WTC11 (cell line): ENCODE measurements at regions not wholly inside any gene's neighbourhood (a gene's known extent, or its start where the extent isn't known, plus 50 kb on each side); places are given as distances from the start of the nearest gene placed in this dataset.

Experiments
- ATAC-seq: fragments of 200-7000 bp; cut with Tn5 transposase; 2 replicates; pipeline ENCODE4 v1.10.0; 2021; ENCODE audit warnings: mild to moderate bottlenecking, moderate library complexity
- CTCF ChIA-PET: fragments of 300-600 bp; sonication (Branson Sonifier 250); formaldehyde crosslinking; loops from one replicate; lab custom pipeline; 2021; ENCODE audit warnings: antibody characterized with exemption; lab: Charles Lee
- POLR2A ChIA-PET: fragments of 350-600 bp; sonication (Branson Sonifier 250); formaldehyde crosslinking; loops from one replicate; lab custom pipeline; 2021; ENCODE audit warnings: antibody characterized with exemption; lab: Charles Lee
- DNase-seq: peaks from one replicate; pipeline ENCODE4 v3.0.0; 2021; ENCODE audit warnings: low spot score
- H3K27ac Mint-ChIP-seq: 2 replicates; pipeline ENCODE4 v1.8.0; 2021; ENCODE audit warnings: mixed read lengths
- H3K27me3 Mint-ChIP-seq: 2 replicates; pipeline ENCODE4 v1.8.0; 2021; ENCODE audit warnings: low read depth, mild to moderate bottlenecking, moderate library complexity, mixed read lengths
- H3K36me3 Mint-ChIP-seq: 2 replicates; pipeline ENCODE4 v1.8.0; 2021; ENCODE audit warnings: mixed read lengths
- H3K4me1 Mint-ChIP-seq: 2 replicates; pipeline ENCODE4 v1.8.0; 2022; ENCODE audit warnings: mixed read lengths
- H3K4me3 Mint-ChIP-seq: 2 replicates; pipeline ENCODE4 v1.8.0; 2021; ENCODE audit warnings: mild to moderate bottlenecking, moderate library complexity, mixed read lengths
- H3K9me3 Mint-ChIP-seq: 2 replicates; pipeline ENCODE4 v1.8.0; 2021; ENCODE audit warnings: mixed read lengths
- CREM ChIP-seq: sonication (generic); formaldehyde crosslinking; IDR thresholded peaks from 2 replicates; pipeline ENCODE4 v1.8.1; 2022; ENCODE audit warnings: mild to moderate bottlenecking, missing genetic modification reagents, moderate library complexity
- ELF4 ChIP-seq: sonication (generic); formaldehyde crosslinking; IDR thresholded peaks from 2 replicates; pipeline ENCODE4 v1.8.1; 2022; ENCODE audit warnings: low read depth, mild to moderate bottlenecking, moderate library complexity, missing genetic modification reagents
- EMX1 ChIP-seq: fragments of 250-450 bp; sonication (Bioruptor Pico); IDR thresholded peaks from 2 replicates; pipeline ENCODE4 v1.8.0; 2021; ENCODE audit warnings: mild to moderate bottlenecking
- ETV6 ChIP-seq: sonication (generic); formaldehyde crosslinking; IDR thresholded peaks from 2 replicates; pipeline ENCODE4 v1.8.1; 2022; ENCODE audit warnings: mild to moderate bottlenecking, missing genetic modification reagents
- GABPB1 ChIP-seq: sonication (generic); formaldehyde crosslinking; IDR thresholded peaks from 2 replicates; pipeline ENCODE4 v1.8.1; 2023; ENCODE audit warnings: mild to moderate bottlenecking, missing genetic modification reagents
- HMGXB4 ChIP-seq: sonication (generic); formaldehyde crosslinking; IDR thresholded peaks from 2 replicates; pipeline ENCODE4 v1.8.1; 2023; ENCODE audit warnings: mild to moderate bottlenecking, moderate library complexity, missing genetic modification reagents
- IRF2 ChIP-seq: sonication (generic); formaldehyde crosslinking; IDR thresholded peaks from 2 replicates; pipeline ENCODE4 v1.8.0; 2022; ENCODE audit warnings: low read depth, missing genetic modification reagents, borderline replicate concordance
- JAZF1 ChIP-seq: fragments of 250-450 bp; sonication (Bioruptor Pico); IDR thresholded peaks from 2 replicates; pipeline ENCODE4 v1.9.0; 2021; ENCODE audit warnings: moderate library complexity, mild to moderate bottlenecking, inconsistent platforms
- SP1 ChIP-seq: sonication (generic); formaldehyde crosslinking; conservative IDR thresholded peaks from 2 replicates; pipeline ENCODE4 v1.8.1; 2022; ENCODE audit warnings: missing genetic modification reagents
- ZBTB43 ChIP-seq: sonication (generic); formaldehyde crosslinking; IDR thresholded peaks from 2 replicates; pipeline ENCODE4 v1.8.1; 2023; ENCODE audit warnings: mild to moderate bottlenecking, missing genetic modification reagents
- ZNF138 ChIP-seq: sonication (generic); formaldehyde crosslinking; conservative IDR thresholded peaks from 2 replicates; pipeline ENCODE4 v1.8.1; 2022; ENCODE audit warnings: mild to moderate bottlenecking, moderate library complexity, missing genetic modification reagents
- ZNF263 ChIP-seq: sonication (generic); formaldehyde crosslinking; IDR thresholded peaks from 2 replicates; pipeline ENCODE4 v1.8.1; 2022; ENCODE audit warnings: low read depth, mild to moderate bottlenecking, moderate library complexity, missing genetic modification reagents
- ZNF281 ChIP-seq: sonication (generic); formaldehyde crosslinking; IDR thresholded peaks from 2 replicates; pipeline ENCODE4 v1.8.0; 2023; ENCODE audit warnings: mild to moderate bottlenecking, missing genetic modification reagents
- ZNF396 ChIP-seq: fragments of 250-450 bp; sonication (Bioruptor Pico); IDR thresholded peaks from 2 replicates; pipeline ENCODE4 v1.8.0; 2021; ENCODE audit warnings: mild to moderate bottlenecking, moderate library complexity, borderline replicate concordance
- ZNF423 ChIP-seq: fragments of 250-450 bp; sonication (Bioruptor Pico); IDR thresholded peaks from 2 replicates; pipeline ENCODE4 v2.1.2; 2022; ENCODE audit warnings: mild to moderate bottlenecking, moderate library complexity
- TF ChIP-seq, protein P1 (sequence below): fragments of 250-450 bp; sonication (Bioruptor Pico); IDR thresholded peaks from 2 replicates; pipeline ENCODE4 v1.8.0; 2021; ENCODE audit warnings: mild to moderate bottlenecking
- TF ChIP-seq, protein P2 (sequence below): fragments of 250-450 bp; sonication (Bioruptor Pico); IDR thresholded peaks from 2 replicates; pipeline ENCODE4 v1.9.0; 2021; ENCODE audit warnings: mild to moderate bottlenecking
- TF ChIP-seq, protein P3 (sequence below): sonication (generic); formaldehyde crosslinking; IDR thresholded peaks from 2 replicates; pipeline ENCODE4 v1.8.0; 2022; ENCODE audit warnings: mild to moderate bottlenecking, missing genetic modification reagents
- TF ChIP-seq, protein P4 (sequence below): sonication (generic); formaldehyde crosslinking; IDR thresholded peaks from 2 replicates; pipeline ENCODE4 v1.8.1; 2023; ENCODE audit warnings: mild to moderate bottlenecking, missing genetic modification reagents, moderate library complexity

GRCh38 chr3:158912621-158913020, 110.8 kb downstream of the MFSD1 start:
- CTCF ChIA-PET: interaction anchor here (1.1 to 2.0 kb wide), 2 partner anchors 345 to 347 kb away, joined by 3 to 4 read pairs; no protein-coding TSS in a partner anchor

GRCh38 chr3:158916111-158916510, 114.3 kb downstream of the MFSD1 start:
- POLR2A ChIA-PET: no interaction called here
- Mint-ChIP-seq H3K36me3 (no peaks in the 10 kb centered on the region), H3K4me1 (0 out of 2 replicates have a peak, but pooled peaks cover 3% of the 10 kb centered on the region), H3K9me3 (no peaks in the 10 kb centered on the region), H3K27me3 (no peaks in the 10 kb centered on the region; the same call in 1 of the 2 replicates), H3K27ac (no peak overlapping the region), H3K4me3 (no peak overlapping the region)
- CTCF ChIA-PET: interaction anchor here (0.9 to 1.7 kb wide), 3 partner anchors 336 to 344 kb away, joined by 4 read pairs; no protein-coding TSS in a partner anchor
- no peak for DNase-seq
- no peak for ATAC-seq
- TF ChIP-seq, protein P1, sequence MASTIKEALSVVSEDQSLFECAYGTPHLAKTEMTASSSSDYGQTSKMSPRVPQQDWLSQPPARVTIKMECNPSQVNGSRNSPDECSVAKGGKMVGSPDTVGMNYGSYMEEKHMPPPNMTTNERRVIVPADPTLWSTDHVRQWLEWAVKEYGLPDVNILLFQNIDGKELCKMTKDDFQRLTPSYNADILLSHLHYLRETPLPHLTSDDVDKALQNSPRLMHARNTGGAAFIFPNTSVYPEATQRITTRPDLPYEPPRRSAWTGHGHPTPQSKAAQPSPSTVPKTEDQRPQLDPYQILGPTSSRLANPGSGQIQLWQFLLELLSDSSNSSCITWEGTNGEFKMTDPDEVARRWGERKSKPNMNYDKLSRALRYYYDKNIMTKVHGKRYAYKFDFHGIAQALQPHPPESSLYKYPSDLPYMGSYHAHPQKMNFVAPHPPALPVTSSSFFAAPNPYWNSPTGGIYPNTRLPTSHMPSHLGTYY (CRISPR knock-in tag): no peak
- TF ChIP-seq HMGXB4 (no peak), GABPB1 (CRISPR knock-in tag) (no peak), JAZF1 (CRISPR knock-in tag) (no peak), ZNF263 (CRISPR knock-in tag) (no peak), ZNF423 (CRISPR knock-in tag) (no peak), ZNF281 (CRISPR knock-in tag) (no peak), ZNF396 (CRISPR knock-in tag) (no peak), ELF4 (no peak), ZBTB43 (CRISPR knock-in tag) (no peak), ZNF138 (CRISPR knock-in tag) (no peak), ETV6 (CRISPR knock-in tag) (no peak), IRF2 (no peak), CREM (CRISPR knock-in tag) (no peak)
- TF ChIP-seq, protein P2, sequence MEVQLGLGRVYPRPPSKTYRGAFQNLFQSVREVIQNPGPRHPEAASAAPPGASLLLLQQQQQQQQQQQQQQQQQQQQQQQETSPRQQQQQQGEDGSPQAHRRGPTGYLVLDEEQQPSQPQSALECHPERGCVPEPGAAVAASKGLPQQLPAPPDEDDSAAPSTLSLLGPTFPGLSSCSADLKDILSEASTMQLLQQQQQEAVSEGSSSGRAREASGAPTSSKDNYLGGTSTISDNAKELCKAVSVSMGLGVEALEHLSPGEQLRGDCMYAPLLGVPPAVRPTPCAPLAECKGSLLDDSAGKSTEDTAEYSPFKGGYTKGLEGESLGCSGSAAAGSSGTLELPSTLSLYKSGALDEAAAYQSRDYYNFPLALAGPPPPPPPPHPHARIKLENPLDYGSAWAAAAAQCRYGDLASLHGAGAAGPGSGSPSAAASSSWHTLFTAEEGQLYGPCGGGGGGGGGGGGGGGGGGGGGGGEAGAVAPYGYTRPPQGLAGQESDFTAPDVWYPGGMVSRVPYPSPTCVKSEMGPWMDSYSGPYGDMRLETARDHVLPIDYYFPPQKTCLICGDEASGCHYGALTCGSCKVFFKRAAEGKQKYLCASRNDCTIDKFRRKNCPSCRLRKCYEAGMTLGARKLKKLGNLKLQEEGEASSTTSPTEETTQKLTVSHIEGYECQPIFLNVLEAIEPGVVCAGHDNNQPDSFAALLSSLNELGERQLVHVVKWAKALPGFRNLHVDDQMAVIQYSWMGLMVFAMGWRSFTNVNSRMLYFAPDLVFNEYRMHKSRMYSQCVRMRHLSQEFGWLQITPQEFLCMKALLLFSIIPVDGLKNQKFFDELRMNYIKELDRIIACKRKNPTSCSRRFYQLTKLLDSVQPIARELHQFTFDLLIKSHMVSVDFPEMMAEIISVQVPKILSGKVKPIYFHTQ: no peak
- TF ChIP-seq, protein P3, sequence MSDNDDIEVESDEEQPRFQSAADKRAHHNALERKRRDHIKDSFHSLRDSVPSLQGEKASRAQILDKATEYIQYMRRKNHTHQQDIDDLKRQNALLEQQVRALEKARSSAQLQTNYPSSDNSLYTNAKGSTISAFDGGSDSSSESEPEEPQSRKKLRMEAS (CRISPR knock-in tag): no peak

More at GRCh38 chr3:158912621-158913020, 110.8 kb downstream of the MFSD1 start:
- Mint-ChIP-seq H3K27ac (no peak overlapping the region), H3K27me3 (no peaks in the 10 kb centered on the region; the same call in 1 of the 2 replicates), H3K9me3 (no peaks in the 10 kb centered on the region), H3K4me3 (no peak overlapping the region), H3K36me3 (no peaks in the 10 kb centered on the region), H3K4me1 (peaks cover 6% of the 10 kb centered on the region)
- POLR2A ChIA-PET: no interaction called here
- ATAC-seq: no peak
- TF ChIP-seq, protein P4, sequence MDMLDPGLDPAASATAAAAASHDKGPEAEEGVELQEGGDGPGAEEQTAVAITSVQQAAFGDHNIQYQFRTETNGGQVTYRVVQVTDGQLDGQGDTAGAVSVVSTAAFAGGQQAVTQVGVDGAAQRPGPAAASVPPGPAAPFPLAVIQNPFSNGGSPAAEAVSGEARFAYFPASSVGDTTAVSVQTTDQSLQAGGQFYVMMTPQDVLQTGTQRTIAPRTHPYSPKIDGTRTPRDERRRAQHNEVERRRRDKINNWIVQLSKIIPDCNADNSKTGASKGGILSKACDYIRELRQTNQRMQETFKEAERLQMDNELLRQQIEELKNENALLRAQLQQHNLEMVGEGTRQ (CRISPR knock-in tag): no peak
- TF ChIP-seq, protein P2: no peak
- TF ChIP-seq SP1 (no peak), EMX1 (CRISPR knock-in tag) (no peak)
- DNase-seq: no peak
